Large intestine (tissue), 3 donors: ENCODE measurements at regions not wholly inside any gene's neighbourhood (a gene's known extent, or its start where the extent isn't known, plus 50 kb on each side); places are given as distances from the start of the nearest gene placed in this dataset.

Source experiments
- DNase-seq, 2 donors: peaks; one replicate each; pipeline versions ENCODE4 v3.0.0 to v3.0.0-alpha.2; 2013
- H3K27ac ChIP-seq: one replicate; pipeline ENCODE4 v1.5.1; 2013; ENCODE audit warnings: low read length
- H3K27me3 ChIP-seq: 2 replicates; pipeline ENCODE4 v1.6.1; 2013; ENCODE audit warnings: low read length; ENCODE audit not compliant: control insufficient read depth, insufficient read depth
- H3K36me3 ChIP-seq: 2 replicates; pipeline ENCODE4 v1.6.1; 2013; ENCODE audit warnings: low read length; ENCODE audit not compliant: control insufficient read depth, insufficient read depth
- H3K4me1 ChIP-seq: one replicate; pipeline ENCODE4 v1.6.1; 2013; ENCODE audit warnings: low read length; ENCODE audit not compliant: control insufficient read depth, insufficient read depth
- H3K4me3 ChIP-seq: one replicate; pipeline ENCODE4 v1.5.1; 2013; ENCODE audit warnings: low read length
- H3K9me3 ChIP-seq: one replicate; pipeline ENCODE4 v1.6.1; 2013; ENCODE audit warnings: mild to moderate bottlenecking, low read depth, low read length, moderate library complexity; ENCODE audit not compliant: control insufficient read depth
- WGBS: methylation state at CpG from one replicate; pipeline ENCODE4 v1.1.5; 2013; ENCODE audit warnings: low lambda C conversion rate; ENCODE audit not compliant: insufficient coverage; 5-methylcytosine and 5-hydroxymethylcytosine counted together

GRCh38 chr5:61635271-61635670 is 303.2 kb downstream of the ZSWIM6 start:
- Histone ChIP-seq H3K36me3 (no peaks in the 10 kb centered on the region), H3K4me1 (no peaks in the 10 kb centered on the region), H3K9me3 (no peaks in the 10 kb centered on the region), H3K4me3 (no peak overlapping the region), H3K27ac (no peak overlapping the region), H3K27me3 (no peaks in the 10 kb centered on the region)
- WGBS = 100% methylated on average over 1 of the region's 3 CpGs
- no peak for DNase-seq

- no peak overlapping the region for H3K27ac ChIP-seq
- DNase-seq = no peak
- no peaks in the 10 kb centered on the region for H3K36me3 ChIP-seq
Observed at GRCh38 chr5:61637566-61637965, 305.5 kb downstream of the ZSWIM6 start.

GRCh38 chr5:61638476-61638875 is 306.4 kb downstream of the ZSWIM6 start:
- Histone ChIP-seq H3K4me3 (no peak overlapping the region), H3K36me3 (no peaks in the 10 kb centered on the region), H3K27me3 (no peaks in the 10 kb centered on the region), H3K4me1 (no peaks in the 10 kb centered on the region), H3K27ac (no peak overlapping the region), H3K9me3 (no peaks in the 10 kb centered on the region)
- no CpG with 5 or more reads among the region's 5 CpGs for WGBS
- DNase-seq = no peak

More at GRCh38 chr5:61637566-61637965, 305.5 kb downstream of the ZSWIM6 start:
- no peaks in the 10 kb centered on the region for H3K4me1 ChIP-seq
- no peaks in the 10 kb centered on the region for H3K27me3 ChIP-seq
- H3K9me3 ChIP-seq = no peaks in the 10 kb centered on the region
- no peak overlapping the region for H3K4me3 ChIP-seq

- 100% methylated on average over 1 of the region's 7 CpGs for WGBS
- Histone ChIP-seq H3K4me3 (no peak overlapping the region), H3K4me1 (no peaks in the 10 kb centered on the region), H3K27me3 (no peaks in the 10 kb centered on the region), H3K27ac (no peak overlapping the region), H3K9me3 (no peaks in the 10 kb centered on the region), H3K36me3 (no peaks in the 10 kb centered on the region)
- no peak for DNase-seq
Observed at GRCh38 chr5:61640179-61641021, 308.3 kb downstream of the ZSWIM6 start.

- H3K27me3 ChIP-seq = no peaks in the 10 kb centered on the region
- WGBS = 83% methylated on average over 1 of the region's 7 CpGs
- no peak for DNase-seq
- no peaks in the 10 kb centered on the region for H3K36me3 ChIP-seq
- no peak overlapping the region for H3K4me3 ChIP-seq
- H3K4me1 ChIP-seq = no peaks in the 10 kb centered on the region
- no peaks in the 10 kb centered on the region for H3K9me3 ChIP-seq
- H3K27ac ChIP-seq = no peak overlapping the region
Observed at GRCh38 chr5:61641748-61642565, 309.9 kb downstream of the ZSWIM6 start.

- no peak overlapping the region for H3K27ac ChIP-seq
- WGBS = 100% methylated on average over 2 of the region's 6 CpGs
- no peak overlapping the region for H3K4me3 ChIP-seq
- DNase-seq = no peak
- no peaks in the 10 kb centered on the region for H3K4me1 ChIP-seq
- H3K27me3 ChIP-seq = no peaks in the 10 kb centered on the region
- H3K36me3 ChIP-seq = no peaks in the 10 kb centered on the region
- H3K9me3 ChIP-seq = no peaks in the 10 kb centered on the region
Observed at GRCh38 chr5:61647672-61648071, 315.6 kb downstream of the ZSWIM6 start.

- no peak for DNase-seq
- H3K27me3 ChIP-seq = no peaks in the 10 kb centered on the region
- H3K4me3 ChIP-seq = no peak overlapping the region
- no peaks in the 10 kb centered on the region for H3K4me1 ChIP-seq
- H3K36me3 ChIP-seq = no peaks in the 10 kb centered on the region
- H3K27ac ChIP-seq = no peak overlapping the region
- 80% methylated on average over 2 of the region's 4 CpGs for WGBS
- no peaks in the 10 kb centered on the region for H3K9me3 ChIP-seq
Observed at GRCh38 chr5:61649231-61649630, 317.2 kb downstream of the ZSWIM6 start.

- DNase-seq = no peak
- Histone ChIP-seq H3K4me3 (no peak overlapping the region), H3K27ac (no peak overlapping the region), H3K27me3 (no peaks in the 10 kb centered on the region), H3K4me1 (no peaks in the 10 kb centered on the region), H3K36me3 (no peaks in the 10 kb centered on the region), H3K9me3 (no peaks in the 10 kb centered on the region)
- no CpG with 5 or more reads among the region's 5 CpGs for WGBS
Observed at GRCh38 chr5:61649971-61650370, 317.9 kb downstream of the ZSWIM6 start.

- H3K27ac ChIP-seq = no peak overlapping the region
- 100% methylated on average over 1 of the region's 2 CpGs for WGBS
- no peaks in the 10 kb centered on the region for H3K9me3 ChIP-seq
- H3K4me1 ChIP-seq = no peaks in the 10 kb centered on the region
- H3K27me3 ChIP-seq = no peaks in the 10 kb centered on the region
- no peak overlapping the region for H3K4me3 ChIP-seq
- no peak for DNase-seq
- no peaks in the 10 kb centered on the region for H3K36me3 ChIP-seq
Observed at GRCh38 chr5:61650661-61651060, 318.6 kb downstream of the ZSWIM6 start.

GRCh38 chr5:61651195-61651594 is 319.1 kb downstream of the ZSWIM6 start:
- no CpG with 5 or more reads among the region's 2 CpGs for WGBS
- Histone ChIP-seq H3K27me3 (no peaks in the 10 kb centered on the region), H3K36me3 (no peaks in the 10 kb centered on the region), H3K27ac (no peak overlapping the region), H3K4me3 (no peak overlapping the region), H3K4me1 (no peaks in the 10 kb centered on the region), H3K9me3 (no peaks in the 10 kb centered on the region)
- DNase-seq = no peak
